ENCODE measurements at regions not wholly inside any gene's neighbourhood (a gene's known extent, or its start where the extent isn't known, plus 50 kb on each side); places are given as distances from the start of the nearest gene placed in this dataset.

DNA sequence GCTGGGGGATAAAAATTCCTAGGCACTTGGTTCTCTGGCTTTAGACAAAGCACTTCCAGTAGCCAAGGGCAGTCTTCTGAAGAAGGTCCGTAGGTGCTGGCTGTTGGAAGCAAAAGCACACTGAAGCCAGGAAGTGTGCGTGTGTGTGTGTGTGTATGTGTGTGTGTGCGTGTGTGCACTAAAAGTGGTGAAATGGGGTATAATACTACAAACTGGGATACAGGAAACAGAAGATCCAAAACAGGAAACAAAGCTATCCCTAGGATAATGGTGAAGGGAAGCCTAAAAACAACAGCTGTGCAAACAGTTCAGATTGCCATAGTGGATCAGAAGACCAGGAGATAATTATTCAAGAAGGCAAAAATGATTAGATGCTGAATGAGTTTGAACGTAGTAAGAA, 103.4 kb downstream of the IL20RB start:
- DNase-seq = no peak

DNA sequence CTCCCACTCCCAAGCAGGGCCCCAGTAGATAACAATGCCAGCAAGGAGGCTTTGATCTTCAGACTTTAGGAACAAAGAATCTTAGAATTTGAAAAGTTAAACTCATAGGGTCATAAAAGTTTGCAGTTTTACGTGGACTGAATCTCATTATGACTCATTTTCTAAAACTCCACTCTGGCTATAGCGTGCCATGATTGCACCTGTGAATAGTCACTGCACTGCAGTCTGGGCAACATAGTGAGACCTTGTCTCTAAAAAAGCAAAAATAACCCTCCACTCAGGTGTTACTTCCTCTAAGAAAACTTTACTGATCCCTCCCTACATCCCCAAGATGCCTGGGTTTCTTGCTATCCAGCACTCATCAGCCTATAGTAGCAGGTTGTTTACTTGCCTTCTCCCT, 104.5 kb downstream of the IL20RB start:
- no peak for DNase-seq

DNA sequence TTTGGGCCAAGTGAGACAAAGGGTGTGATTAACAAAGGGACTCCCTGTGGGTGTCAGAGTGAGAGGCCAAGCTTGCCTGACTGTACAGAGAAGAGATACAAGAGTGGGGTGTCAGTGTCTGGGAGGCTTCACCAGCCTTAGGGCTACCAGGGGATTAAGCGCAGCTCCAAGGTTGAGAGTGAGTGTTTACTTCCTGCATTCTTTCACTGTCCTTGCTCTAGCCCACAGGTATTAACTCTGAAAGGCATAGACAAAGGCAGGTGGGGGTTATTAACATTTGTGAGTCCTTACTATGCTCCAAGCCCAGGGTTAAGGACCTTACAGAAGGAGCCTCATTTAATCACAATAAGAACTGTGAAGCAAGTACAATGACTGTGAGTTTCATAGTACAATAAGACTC, 107.6 kb downstream of the IL20RB start:
- no peak for DNase-seq

DNA sequence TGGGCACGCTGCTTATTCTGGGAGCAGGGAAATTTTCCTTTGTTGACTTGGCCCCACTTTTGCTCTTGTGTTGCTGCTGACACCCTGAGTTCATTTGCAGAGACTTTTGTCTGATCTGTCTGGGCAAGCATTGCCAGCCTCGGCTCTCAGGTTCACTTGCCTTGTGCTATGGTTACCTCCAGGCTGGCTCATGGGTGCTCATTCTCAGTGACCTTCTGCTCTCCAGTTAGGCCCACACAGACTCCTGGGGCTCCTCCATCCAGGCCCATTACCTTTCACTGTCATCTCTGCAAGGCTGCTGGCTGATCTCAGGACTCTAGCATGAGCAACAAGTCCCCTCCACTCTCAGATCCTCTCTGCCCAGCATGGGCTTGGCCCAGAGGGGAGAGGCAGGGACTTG, 108.3 kb downstream of the IL20RB start:
- DNase-seq = no peak

DNA sequence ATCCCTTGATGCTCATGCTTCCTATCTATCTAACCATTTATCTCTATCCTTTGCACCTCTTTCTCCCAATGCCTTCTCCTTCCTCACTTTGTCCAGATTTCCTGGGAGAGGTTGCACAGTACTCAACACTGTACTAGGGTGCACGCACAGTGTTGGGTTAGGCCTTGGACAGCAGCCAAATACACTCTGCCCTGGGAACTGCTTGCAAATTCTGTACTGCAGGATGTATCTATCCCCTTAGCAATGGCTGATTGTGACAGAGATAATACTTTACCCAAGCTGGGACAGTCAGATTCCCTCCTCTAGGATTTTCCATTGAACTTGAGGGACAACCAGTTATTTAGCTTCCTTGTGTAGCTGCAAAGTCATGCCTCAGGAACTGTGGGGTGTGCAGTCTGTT, 113.3 kb downstream of the IL20RB start:
- DNase-seq = no peak

DNA sequence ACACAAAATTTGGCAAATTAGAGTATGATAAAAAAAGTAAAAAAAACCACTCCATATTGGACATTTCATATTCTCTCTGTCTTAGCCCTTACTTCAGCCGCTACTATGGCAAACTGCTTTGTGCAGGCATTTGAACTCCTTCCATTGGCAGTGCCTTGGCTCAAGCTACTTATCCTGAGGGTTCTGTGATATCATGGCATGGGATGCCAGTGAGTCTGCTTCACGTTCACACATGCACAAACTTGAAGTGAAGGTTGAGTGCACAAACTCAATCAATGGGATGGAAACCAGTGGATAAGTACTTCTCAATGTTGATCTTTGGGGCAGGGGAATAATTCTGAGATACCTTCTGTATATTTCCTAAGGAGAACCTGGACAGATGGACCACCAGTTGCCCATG, 117.2 kb downstream of the IL20RB start:
- no peak for DNase-seq

DNA sequence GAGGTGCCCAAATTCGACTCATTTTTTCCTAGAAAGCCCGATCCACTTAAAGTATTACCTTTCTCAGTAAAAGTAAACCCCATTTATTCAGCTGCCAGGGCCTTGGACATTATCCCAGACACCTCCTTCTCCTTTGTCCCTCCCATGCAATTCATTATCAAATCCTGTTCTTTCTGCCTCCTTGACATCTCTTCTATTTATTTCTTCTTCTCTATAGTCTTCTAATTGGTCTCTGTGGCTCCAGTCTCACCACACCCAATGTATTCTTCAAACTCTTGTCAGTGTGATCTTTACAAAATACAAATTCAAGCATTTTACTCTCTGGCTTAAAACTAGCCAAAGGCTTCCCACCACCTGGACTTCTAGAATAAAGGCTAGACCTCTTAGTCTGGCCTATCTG, 120.3 kb downstream of the IL20RB start:
- DNase-seq = no peak

DNA sequence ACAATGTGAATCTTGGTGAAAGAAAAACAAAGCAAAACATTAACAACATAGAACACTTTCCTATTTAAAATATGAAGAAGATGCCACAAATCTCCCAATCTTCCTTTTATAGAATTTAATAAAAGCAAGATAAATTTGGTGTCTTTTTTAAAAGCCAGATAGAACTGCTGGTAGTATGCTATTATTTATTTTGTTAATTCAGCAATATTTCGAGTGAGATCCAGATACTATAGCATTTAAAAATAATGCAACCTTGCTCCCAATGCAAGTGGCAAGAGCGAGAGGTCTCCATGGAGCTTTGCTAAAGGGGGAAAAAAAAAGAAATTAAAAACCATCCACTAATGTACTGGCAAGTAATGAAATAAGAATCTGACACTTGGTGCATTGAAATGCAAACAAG, 121.8 kb downstream of the IL20RB start:
- DNase-seq = no peak

DNA sequence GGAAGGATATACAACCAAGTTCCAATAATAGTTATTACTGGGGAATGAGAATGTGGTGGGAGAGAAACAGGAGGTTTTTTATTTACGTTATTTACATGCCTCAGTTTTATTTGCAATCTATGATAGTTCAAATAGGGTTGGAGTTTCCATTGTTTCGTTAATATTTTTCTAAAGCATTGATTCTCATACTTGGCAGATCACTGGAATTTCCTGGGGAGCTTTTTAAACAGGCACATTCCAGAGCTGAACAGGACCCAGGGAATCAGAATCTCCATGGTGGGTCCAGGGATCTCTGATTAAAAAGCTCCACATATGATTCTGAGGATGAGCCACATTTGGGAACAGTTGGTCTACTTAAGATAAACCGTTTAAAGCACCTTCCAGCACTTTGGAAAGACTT, 123.9 kb downstream of the IL20RB start:
- DNase-seq = no peak

DNA sequence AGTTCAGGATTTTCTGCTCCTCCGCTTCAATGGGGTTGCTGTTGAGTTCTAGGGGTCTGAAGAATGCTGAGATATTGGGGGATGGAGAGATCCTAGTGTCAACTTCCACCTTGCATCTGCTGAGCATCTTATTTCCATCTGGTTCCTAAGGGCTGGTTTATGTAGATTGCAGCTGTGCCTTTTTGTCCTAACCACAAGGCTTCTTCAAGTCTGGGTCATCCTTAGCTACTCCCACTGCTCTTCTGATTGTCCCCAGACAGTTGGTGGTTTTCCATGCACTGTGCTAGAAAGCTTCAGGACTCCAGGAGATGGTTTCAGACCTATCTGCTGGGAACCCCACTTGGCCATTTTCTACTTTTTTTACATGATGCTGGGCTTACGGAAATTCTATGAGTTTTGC, 125.0 kb downstream of the IL20RB start:
- DNase-seq = no peak

DNA sequence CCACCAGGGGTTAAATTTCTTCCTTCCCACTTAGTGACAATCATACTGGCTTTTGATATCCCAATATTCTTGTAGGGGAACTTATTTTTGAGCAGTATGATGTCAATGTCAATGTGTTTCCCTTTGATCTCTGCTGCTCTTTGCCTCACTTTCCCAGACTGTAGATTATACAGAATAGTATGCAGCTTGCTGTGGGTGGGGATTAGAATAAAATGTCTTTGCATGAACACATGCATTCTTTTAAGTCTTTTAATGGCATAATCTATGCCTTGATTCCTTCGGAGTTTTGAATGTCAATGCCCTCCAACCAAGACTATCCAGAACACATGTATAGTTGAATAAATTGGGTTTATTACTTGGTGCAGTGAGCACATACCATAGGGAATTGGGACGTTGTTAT, 125.5 kb downstream of the IL20RB start:
- DNase-seq = no peak

DNA sequence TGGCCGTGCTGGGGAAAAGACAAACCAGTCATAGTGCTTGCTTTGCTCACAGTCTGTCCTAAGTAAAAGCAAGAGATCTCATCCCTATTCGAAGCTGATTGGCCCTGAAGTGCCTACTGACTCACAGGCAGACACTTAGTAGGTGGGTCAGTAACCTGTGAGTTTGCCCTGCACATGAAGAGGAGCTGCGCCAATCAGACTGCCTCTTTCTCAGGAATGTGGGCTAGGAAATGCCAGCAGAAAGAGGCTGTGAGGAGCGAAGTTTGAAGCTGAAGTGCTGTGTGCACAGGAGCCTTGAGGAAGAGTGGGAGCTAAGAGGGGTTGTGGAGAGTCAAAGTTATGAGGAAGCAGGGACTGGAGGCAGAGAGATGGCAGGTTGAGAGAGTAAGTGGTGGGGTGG, 126.8 kb downstream of the IL20RB start:
- no peak for DNase-seq

DNA sequence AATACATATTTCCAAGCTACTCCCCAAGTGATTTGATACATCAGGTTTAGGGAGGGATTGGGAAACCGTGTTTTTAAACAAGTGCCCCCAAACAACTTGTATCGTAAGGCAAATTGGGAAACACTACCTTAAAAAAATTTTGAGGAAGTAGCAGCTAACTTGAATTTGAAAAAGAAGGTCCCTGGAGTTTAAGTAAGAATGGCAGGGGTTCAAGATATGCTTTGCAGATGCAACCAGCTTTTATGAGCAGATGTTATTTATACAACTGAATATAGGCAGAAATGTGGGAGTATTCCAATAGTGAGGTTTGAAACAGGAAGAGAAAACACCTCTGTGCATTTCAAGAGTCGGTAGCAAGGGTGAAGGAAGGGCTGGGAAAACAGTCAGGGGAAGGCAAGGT, 139.6 kb downstream of the IL20RB start:
- DNase-seq = no peak

DNA sequence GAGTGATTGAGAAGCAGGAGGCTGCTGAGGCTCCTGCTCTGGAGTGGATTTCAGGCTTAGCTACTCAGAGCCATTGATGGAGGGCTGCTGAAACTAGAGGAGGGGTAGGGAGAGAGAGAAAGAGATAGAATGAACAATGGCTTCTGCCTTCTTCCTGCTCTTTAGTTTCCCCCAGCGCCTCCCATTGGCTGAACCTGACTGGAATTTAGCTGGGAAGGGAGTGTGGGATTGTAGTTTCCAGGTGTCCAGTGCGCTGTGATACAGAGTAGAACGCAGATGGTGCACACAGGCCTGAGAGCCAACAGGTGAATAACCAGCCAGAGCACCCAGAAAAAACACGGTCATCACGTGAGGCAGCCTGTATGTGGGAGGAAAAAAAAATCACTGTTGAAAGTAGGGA, 140.1 kb downstream of the IL20RB start:
- no peak for DNase-seq

DNA sequence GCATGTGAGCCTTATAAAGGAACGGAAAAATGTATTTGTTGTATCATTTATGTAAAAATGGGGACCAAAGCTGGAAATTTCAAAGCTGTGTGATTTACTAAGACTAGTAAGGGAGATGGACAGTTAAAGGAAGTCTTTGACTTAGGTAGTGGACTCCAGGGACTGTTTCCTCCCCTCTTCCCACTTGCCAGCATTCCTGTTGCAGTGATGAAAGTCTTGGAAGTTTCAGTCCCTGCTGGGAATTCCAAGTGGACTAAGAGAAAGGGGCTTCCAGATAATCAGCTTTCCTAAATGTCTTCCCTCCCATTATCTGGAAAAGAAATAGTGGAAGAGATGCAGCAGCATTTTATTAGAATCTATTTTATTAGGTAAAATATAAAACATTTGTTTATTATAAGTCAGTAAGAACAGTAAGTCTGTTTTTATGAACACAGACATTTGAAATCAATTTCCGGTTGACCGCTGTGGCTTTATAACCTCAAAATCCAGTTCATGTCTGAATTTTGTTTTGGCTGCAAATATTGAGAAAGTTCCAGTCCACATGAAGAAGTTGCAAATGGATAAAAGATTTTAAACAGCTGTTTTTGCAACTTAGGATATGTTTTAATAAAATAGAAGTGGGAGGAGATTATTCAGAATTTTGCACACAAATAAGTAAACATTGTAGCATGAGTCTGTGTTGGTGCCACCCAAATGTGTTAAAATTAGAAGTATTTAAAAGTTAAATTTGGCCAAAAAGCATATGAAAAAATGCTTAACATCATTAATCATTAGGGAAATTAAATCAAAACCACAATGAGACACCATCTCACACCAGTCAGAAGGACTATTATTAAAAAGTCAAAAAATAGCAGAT, 141.8 kb downstream of the IL20RB start:
- DNase-seq = no peak

DNA sequence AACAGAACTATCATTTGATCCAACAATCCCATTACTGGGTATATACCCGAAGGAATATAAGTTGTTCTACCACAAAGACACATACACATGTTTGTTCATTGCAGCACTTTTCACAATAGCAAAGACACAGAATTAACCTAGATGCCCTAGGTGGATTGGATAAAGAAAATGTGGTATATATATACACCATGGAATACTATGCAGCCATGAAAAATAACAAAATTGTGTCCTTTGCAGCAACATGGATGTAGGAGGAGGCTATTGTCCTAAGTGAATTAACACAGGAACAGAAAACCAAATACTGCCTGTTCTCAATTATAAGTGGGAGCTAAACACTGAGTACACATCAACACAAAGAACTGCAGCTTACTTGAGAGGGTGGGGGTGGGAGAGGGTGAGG, 142.5 kb downstream of the IL20RB start:
- no peak for DNase-seq

DNA sequence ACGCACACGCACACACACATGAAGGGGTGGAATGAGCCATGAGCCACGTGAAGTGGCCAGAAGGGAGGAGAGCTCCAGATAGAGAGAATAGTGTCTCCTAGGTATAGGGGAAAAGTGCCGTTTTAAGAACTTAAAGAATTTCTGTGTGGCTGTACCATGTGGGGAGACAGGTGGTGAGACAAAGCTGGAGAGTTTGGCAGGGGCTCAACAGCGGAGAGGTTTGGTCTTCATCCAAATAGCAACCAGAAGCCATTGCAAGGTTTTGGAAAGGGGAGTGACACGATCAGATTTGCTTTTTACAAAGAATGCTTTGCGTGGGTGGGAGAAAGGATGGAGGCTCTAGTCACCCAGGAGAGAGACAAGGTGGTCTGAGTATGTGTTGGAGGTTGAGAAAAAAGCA, 146.0 kb downstream of the IL20RB start:
- DNase-seq = no peak

DNA sequence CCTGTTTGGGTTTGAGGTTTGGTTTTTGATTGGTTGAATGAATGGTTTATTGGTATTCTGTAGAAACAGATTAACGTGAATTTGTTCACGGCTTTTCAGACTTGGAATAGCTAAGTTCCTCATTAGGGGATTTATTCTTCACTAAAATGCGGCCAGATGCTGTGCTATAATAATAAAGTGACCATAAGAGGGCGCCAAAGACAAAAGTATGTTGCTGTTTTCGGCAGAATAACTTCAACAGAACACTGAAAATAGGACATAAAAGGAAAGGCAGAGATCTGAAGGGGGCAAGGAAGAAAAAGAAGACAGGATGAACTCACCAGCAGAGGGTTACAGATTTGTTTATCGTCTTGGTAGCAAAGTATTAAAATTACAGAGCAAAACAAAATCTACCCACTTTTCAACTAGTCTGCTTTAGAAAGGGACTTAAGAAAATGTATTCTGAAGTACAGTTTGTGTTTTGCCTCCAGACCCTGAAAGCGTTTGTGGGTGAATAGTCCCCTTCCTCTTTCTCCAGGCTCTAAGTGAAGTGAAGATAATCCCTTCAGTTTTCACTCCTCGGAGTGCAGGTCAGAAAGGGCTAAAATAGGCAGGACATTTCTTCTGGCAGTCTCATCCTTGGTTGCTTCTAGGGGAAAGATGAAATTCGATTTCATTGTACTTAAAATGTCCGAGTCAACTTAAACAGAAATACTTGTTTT, 147.6 kb downstream of the IL20RB start:
- peak; percentile 46 for DNase-seq

DNA sequence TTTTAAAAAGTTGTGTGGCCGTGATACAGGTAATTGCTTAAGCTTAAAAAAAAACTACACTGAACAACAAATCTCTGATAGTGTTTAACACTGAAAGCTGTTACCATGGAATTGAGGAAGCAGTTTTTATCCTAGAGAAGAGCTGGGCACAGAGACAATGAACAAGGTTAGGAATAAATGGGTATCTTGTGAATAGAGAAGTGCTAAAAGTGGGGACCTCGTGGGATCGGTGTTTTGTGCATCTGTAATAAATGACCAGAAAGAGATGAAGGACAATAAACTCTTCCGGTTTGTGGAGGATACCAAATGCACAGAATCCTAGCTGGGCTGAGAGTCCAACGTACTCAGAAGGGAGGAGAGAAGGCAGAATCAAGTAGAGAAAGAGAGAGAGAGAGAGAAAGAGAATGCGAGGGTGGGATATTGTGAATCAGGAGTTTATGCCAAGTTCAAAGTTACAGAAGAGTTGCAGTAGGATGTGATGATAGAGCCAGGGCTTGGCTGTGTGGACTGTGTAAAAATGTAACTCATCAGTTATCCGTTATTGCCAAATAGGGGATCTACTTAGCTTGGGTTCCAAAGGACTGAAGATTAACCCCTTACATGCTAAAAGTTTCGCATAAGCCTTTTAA, 148.9 kb downstream of the IL20RB start:
- DNase-seq = no peak

DNA sequence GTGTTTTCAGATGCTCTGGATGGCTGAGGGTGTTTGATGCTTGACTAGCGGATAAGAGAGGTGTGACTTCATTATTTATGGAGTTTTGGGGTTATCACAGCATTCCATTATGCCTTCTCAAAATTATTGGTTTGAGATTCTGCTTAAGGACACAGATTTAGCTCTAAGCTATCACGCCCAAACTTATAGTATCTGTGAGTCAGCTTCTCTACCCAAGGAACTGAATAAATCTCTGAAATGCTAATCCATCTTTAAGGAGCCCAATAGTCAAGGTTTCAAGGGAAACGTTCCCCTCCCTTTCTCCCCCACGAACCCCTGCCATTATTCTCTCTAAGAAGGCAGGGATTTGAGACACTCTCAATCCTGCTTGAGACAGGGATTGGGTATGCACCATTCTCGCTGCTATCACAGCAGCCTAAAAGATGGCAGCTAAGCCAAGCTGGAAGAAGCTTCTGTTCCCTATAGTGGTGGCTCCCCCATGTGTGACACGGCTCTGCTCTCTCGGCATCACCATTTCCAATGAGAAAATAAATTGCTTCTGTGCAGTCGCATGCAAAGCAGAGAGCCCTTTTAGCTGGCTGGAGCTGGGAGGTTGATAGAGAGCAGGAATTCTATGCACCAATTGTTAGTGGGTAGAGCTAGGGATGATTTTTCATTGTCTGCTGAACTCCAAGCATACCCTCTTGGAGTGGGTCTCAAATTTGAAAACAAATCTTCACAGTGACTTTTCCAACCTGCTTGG, 151.1 kb downstream of the IL20RB start:
- no peak for DNase-seq

DNA sequence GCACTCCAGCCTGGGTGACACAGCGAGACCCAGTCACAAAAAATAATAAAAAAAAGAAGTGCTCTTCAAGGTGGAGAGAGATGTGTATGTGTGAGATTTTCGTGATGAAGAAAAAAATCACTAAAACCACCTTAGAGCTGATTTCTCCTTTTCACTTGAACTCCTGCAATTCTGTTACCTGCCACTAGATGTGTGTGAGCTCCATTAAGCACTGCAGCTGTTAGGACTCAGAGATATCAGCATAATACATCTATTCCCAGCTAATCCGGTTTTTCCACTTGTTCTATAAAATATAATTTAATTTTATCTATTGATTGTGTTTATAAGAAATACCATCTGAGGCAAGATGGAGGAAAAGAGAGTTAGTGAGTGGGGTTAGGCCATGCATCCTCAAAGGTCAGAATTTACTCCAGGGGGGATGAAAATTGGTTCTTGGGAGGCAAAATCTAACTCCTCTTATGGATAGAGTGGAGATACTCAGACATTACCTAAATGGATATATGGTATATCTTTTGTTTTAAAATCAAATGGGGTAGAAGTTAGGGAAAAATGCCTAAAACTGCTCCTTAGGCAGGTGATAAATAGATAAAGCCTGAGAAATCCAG, 152.7 kb downstream of the IL20RB start:
- no peak for DNase-seq

DNA sequence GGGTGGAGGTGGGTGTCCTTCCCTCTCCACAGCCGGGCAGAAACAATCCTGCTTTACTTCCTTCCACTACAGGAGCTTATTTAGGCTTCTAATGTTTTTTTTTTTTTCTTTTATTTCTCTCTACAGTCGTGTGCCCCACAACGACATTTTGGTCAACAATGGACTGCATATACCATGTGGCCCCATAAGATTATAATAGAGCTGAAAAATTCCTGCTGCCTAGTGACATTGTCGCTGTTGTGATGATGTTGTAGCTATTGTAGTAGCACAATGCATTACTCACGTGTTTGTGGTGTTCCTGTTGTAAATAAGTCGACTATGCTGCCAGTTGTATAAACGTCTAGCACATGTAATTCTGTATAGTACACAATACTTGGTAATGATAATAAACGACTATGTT, 153.7 kb downstream of the IL20RB start:
- DNase-seq = no peak

DNA sequence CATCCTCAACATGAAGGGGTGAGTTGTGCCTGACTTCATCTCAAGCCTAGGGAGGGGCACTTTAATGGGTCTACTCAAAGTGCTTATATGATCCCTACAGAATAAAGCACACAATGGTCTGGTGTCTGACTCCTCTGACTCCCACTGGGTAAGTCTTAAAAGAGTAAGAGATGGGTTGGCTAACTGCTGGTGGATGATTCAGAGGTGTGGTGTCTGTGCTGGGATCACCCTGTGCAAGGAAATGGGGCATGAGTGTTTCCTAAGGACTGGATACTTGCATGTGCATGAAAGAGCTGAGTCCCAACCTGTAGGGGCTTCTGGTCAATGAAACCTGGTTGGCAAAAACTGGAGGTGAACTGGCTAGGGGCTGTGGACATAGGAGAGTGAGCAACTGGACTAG, 158.8 kb downstream of the IL20RB start:
- DNase-seq = no peak
